ENCODE measurements at regions not wholly inside any gene's neighbourhood (a gene's known extent, or its start where the extent isn't known, plus 50 kb on each side); places are given as distances from the start of the nearest gene placed in this dataset.

- ChIA-PET CTCF (interaction anchor here (0.6 kb wide), 1 partner anchor 61 kb away, joined by 3 read pairs; no protein-coding TSS in a partner anchor), POLR2A (no interaction called here)
- TF ChIP-seq TARDBP (IDR thresholded peaks at IDR 0.05): no peak
- TF ChIP-seq LEF1 (IDR thresholded peaks at IDR 0.05; ENCODE audit: borderline replicate concordance): no peak
- TF ChIP-seq CTBP1 (IDR thresholded peaks at IDR 0.05; ENCODE audit: borderline replicate concordance): no peak
- TF ChIP-seq FOXM1 (IDR thresholded peaks at IDR 0.05; ENCODE audit: borderline replicate concordance): no peak
- no peak for TF ChIP-seq SUZ12 (IDR thresholded peaks at IDR 0.05)
- no peak for TF ChIP-seq BHLHE40 (IDR thresholded peaks at IDR 0.05; ENCODE audit: borderline replicate concordance)
- no peak for TF ChIP-seq ELF4 (IDR thresholded peaks at IDR 0.05)
- TF ChIP-seq ARNT (IDR thresholded peaks at IDR 0.05): no peak
- TF ChIP-seq NFRKB (IDR thresholded peaks at IDR 0.05): no peak
- TF ChIP-seq L3MBTL2 (conservative IDR thresholded peaks at IDR 0.05): no peak
- TF ChIP-seq PKNOX1 (IDR thresholded peaks at IDR 0.05): no peak
- no peak for TF ChIP-seq ZNF384 (IDR thresholded peaks at IDR 0.05)
- no peak for TF ChIP-seq HDGF (IDR thresholded peaks at IDR 0.05; ENCODE audit: borderline replicate concordance)
- no peak for TF ChIP-seq FOXA1 (IDR thresholded peaks at IDR 0.05)
- no peak for TF ChIP-seq FOXK2 (IDR thresholded peaks at IDR 0.05)
- no peak for TF ChIP-seq SP1 (IDR thresholded peaks at IDR 0.05)
- DNase-seq (ENCODE audit: extremely low spot score): no peak
Observed at GRCh38 chr5:103414604-103415003, 148.0 kb downstream of the NUDT12 start.

- no peak for DNase-seq (ENCODE audit: extremely low spot score)
- no peak for TF ChIP-seq BHLHE40 (IDR thresholded peaks at IDR 0.05; ENCODE audit: borderline replicate concordance)
- no peak for TF ChIP-seq ELF4 (IDR thresholded peaks at IDR 0.05)
- no peak for TF ChIP-seq CTBP1 (IDR thresholded peaks at IDR 0.05; ENCODE audit: borderline replicate concordance)
- TF ChIP-seq NFRKB (IDR thresholded peaks at IDR 0.05): no peak
- no peak for TF ChIP-seq TARDBP (IDR thresholded peaks at IDR 0.05)
- no peak for TF ChIP-seq HDGF (IDR thresholded peaks at IDR 0.05; ENCODE audit: borderline replicate concordance)
- TF ChIP-seq ARNT (IDR thresholded peaks at IDR 0.05): no peak
- no peak for TF ChIP-seq FOXA1 (IDR thresholded peaks at IDR 0.05)
- CTCF ChIA-PET: interaction anchor here (0.5 to 1.0 kb wide), 2 partner anchors 9 to 22 kb away, joined by 3 read pairs; no protein-coding TSS in a partner anchor
- POLR2A ChIA-PET: no interaction called here
Observed at GRCh38 chr5:103411711-103412110, 150.9 kb downstream of the NUDT12 start.

GRCh38 chr5:103410172-103410571, 151.6 kb downstream of the MACIR start:
- DNase-seq (ENCODE audit: extremely low spot score): no peak
- CTCF ChIA-PET: no interaction called here

GRCh38 chr5:103409013-103409670, 150.6 kb downstream of the MACIR start:
- ChIA-PET POLR2A (no interaction called here), CTCF (no interaction called here)
- no peak for DNase-seq (ENCODE audit: extremely low spot score)
- no peak for TF ChIP-seq TARDBP (IDR thresholded peaks at IDR 0.05)
- TF ChIP-seq LEF1 (IDR thresholded peaks at IDR 0.05; ENCODE audit: borderline replicate concordance): no peak
- TF ChIP-seq PKNOX1 (IDR thresholded peaks at IDR 0.05): no peak
- no peak for TF ChIP-seq ARNT (IDR thresholded peaks at IDR 0.05)
- no peak for TF ChIP-seq NFRKB (IDR thresholded peaks at IDR 0.05)
- no peak for TF ChIP-seq ZNF384 (IDR thresholded peaks at IDR 0.05)
- no peak for TF ChIP-seq SP1 (IDR thresholded peaks at IDR 0.05)
- no peak for TF ChIP-seq ELF4 (IDR thresholded peaks at IDR 0.05)
- no peak for TF ChIP-seq BHLHE40 (IDR thresholded peaks at IDR 0.05; ENCODE audit: borderline replicate concordance)
- TF ChIP-seq FOXK2 (IDR thresholded peaks at IDR 0.05): no peak

More at GRCh38 chr5:103410172-103410571, 151.6 kb downstream of the MACIR start:
- TF ChIP-seq LEF1 (IDR thresholded peaks at IDR 0.05; ENCODE audit: borderline replicate concordance) (no peak), HDGF (IDR thresholded peaks at IDR 0.05; ENCODE audit: borderline replicate concordance) (no peak), ARNT (IDR thresholded peaks at IDR 0.05) (no peak), SUZ12 (IDR thresholded peaks at IDR 0.05) (no peak), FOXM1 (IDR thresholded peaks at IDR 0.05; ENCODE audit: borderline replicate concordance) (no peak), FOXA1 (IDR thresholded peaks at IDR 0.05) (no peak), PKNOX1 (IDR thresholded peaks at IDR 0.05) (no peak), L3MBTL2 (conservative IDR thresholded peaks at IDR 0.05) (no peak), NFRKB (IDR thresholded peaks at IDR 0.05) (no peak), CTBP1 (IDR thresholded peaks at IDR 0.05; ENCODE audit: borderline replicate concordance) (no peak), ELF4 (IDR thresholded peaks at IDR 0.05) (no peak), SP1 (IDR thresholded peaks at IDR 0.05) (no peak), FOXK2 (IDR thresholded peaks at IDR 0.05) (no peak), TARDBP (IDR thresholded peaks at IDR 0.05) (no peak), ZNF384 (IDR thresholded peaks at IDR 0.05) (no peak), BHLHE40 (IDR thresholded peaks at IDR 0.05; ENCODE audit: borderline replicate concordance) (no peak)
- POLR2A ChIA-PET: no interaction called here

GRCh38 chr5:103408408-103408807, 149.8 kb downstream of the MACIR start:
- POLR2A ChIA-PET: interaction anchor here (1.2 kb wide), 1 partner anchor 149 kb away, joined by 6 read pairs; the partner anchor contains the start of gene MACIR
- TF ChIP-seq SUZ12 (IDR thresholded peaks at IDR 0.05) (no peak), L3MBTL2 (conservative IDR thresholded peaks at IDR 0.05) (no peak), LEF1 (IDR thresholded peaks at IDR 0.05; ENCODE audit: borderline replicate concordance) (no peak), FOXM1 (IDR thresholded peaks at IDR 0.05; ENCODE audit: borderline replicate concordance) (no peak), BHLHE40 (IDR thresholded peaks at IDR 0.05; ENCODE audit: borderline replicate concordance) (no peak), ARNT (IDR thresholded peaks at IDR 0.05) (no peak), TARDBP (IDR thresholded peaks at IDR 0.05) (no peak), SP1 (IDR thresholded peaks at IDR 0.05) (no peak), HDGF (IDR thresholded peaks at IDR 0.05; ENCODE audit: borderline replicate concordance) (no peak), NFRKB (IDR thresholded peaks at IDR 0.05) (no peak), ELF4 (IDR thresholded peaks at IDR 0.05) (no peak), FOXK2 (IDR thresholded peaks at IDR 0.05) (no peak)
- CTCF ChIA-PET: no interaction called here
- DNase-seq (ENCODE audit: extremely low spot score): no peak

- ChIA-PET POLR2A (interaction anchor here (1.2 kb wide), 1 partner anchor 148 kb away, joined by 6 read pairs; the partner anchor contains the start of gene MACIR), CTCF (no interaction called here)
- DNase-seq (ENCODE audit: extremely low spot score): no peak
- TF ChIP-seq FOXM1 (IDR thresholded peaks at IDR 0.05; ENCODE audit: borderline replicate concordance) (no peak), HDGF (IDR thresholded peaks at IDR 0.05; ENCODE audit: borderline replicate concordance) (no peak), BHLHE40 (IDR thresholded peaks at IDR 0.05; ENCODE audit: borderline replicate concordance) (no peak), NFRKB (IDR thresholded peaks at IDR 0.05) (no peak), FOXK2 (IDR thresholded peaks at IDR 0.05) (no peak), SP1 (IDR thresholded peaks at IDR 0.05) (no peak), CTBP1 (IDR thresholded peaks at IDR 0.05; ENCODE audit: borderline replicate concordance) (no peak), SUZ12 (IDR thresholded peaks at IDR 0.05) (no peak), LEF1 (IDR thresholded peaks at IDR 0.05; ENCODE audit: borderline replicate concordance) (no peak), ZNF384 (IDR thresholded peaks at IDR 0.05) (no peak), PKNOX1 (IDR thresholded peaks at IDR 0.05) (no peak), TARDBP (IDR thresholded peaks at IDR 0.05) (no peak), ARNT (IDR thresholded peaks at IDR 0.05) (no peak)
Observed at GRCh38 chr5:103407402-103407801, 148.8 kb downstream of the MACIR start.
